ENCODE measurements at regions not wholly inside any gene's neighbourhood (a gene's known extent, or its start where the extent isn't known, plus 50 kb on each side); places are given as distances from the start of the nearest gene placed in this dataset.
"Not testable (repeated sequence)": the region's sequence is repeated elsewhere in the genome, so short reads cannot be mapped to it uniquely, and the experiment has no call there.

GRCh38 chr3:28972921-28973320, 307.9 kb upstream of the RBMS3 start:
- no peak for DNase-seq

GRCh38 chr3:28973609-28974008, 307.3 kb upstream of the RBMS3 start:
- DNase-seq, result no peak

- no peak for DNase-seq
Observed at GRCh38 chr3:28978092-28978491, 302.8 kb upstream of the RBMS3 start.

- DNase-seq, result no peak
Observed at GRCh38 chr3:28980131-28980530, 300.7 kb upstream of the RBMS3 start.

- no peak for DNase-seq
Observed at GRCh38 chr3:28980631-28981030, 300.2 kb upstream of the RBMS3 start.

- no peak for DNase-seq
Observed at GRCh38 chr3:28982906-28983305, 298.0 kb upstream of the RBMS3 start.

GRCh38 chr3:28986922-28987321, 293.9 kb upstream of the RBMS3 start:
- DNase-seq, result no peak

- no peak for DNase-seq
Observed at GRCh38 chr3:28989646-28990089, 291.2 kb upstream of the RBMS3 start.

GRCh38 chr3:28994161-28994905, 286.5 kb upstream of the RBMS3 start:
- no peak for DNase-seq

- DNase-seq, result no peak
Observed at GRCh38 chr3:29004885-29005599, 275.8 kb upstream of the RBMS3 start.

GRCh38 chr3:29005862-29006261, 275.0 kb upstream of the RBMS3 start:
- no peak for DNase-seq

- DNase-seq, result no peak
Observed at GRCh38 chr3:29011441-29011840, 269.4 kb upstream of the RBMS3 start.

GRCh38 chr3:29011966-29012365, 268.9 kb upstream of the RBMS3 start:
- no peak for DNase-seq

GRCh38 chr3:29022976-29023375, 257.9 kb upstream of the RBMS3 start:
- DNase-seq, result no peak

- DNase-seq, result no peak
Observed at GRCh38 chr3:29026286-29026685, 254.6 kb upstream of the RBMS3 start.

GRCh38 chr3:29026959-29027358, 253.9 kb upstream of the RBMS3 start:
- no peak for DNase-seq

- not testable (repeated sequence) for DNase-seq
Observed at GRCh38 chr3:29031175-29031574, 249.7 kb upstream of the RBMS3 start.

- DNase-seq, result no peak
Observed at GRCh38 chr3:29033511-29033910, 247.4 kb upstream of the RBMS3 start.

GRCh38 chr3:29050155-29050554, 230.7 kb upstream of the RBMS3 start:
- DNase-seq, result no peak

GRCh38 chr3:29057326-29057725, 223.5 kb upstream of the RBMS3 start:
- DNase-seq, result no peak

GRCh38 chr3:29064085-29064484, 216.8 kb upstream of the RBMS3 start:
- no peak for DNase-seq

- no peak for DNase-seq
Observed at GRCh38 chr3:29065211-29065785, 215.6 kb upstream of the RBMS3 start.

GRCh38 chr3:29067007-29067406, 213.9 kb upstream of the RBMS3 start:
- DNase-seq, result no peak

- no peak for DNase-seq
Observed at GRCh38 chr3:29070959-29071634, 209.8 kb upstream of the RBMS3 start.
